HG02642 (cell line): ENCODE measurements at regions not wholly inside any gene's neighbourhood (a gene's known extent, or its start where the extent isn't known, plus 50 kb on each side); places are given as distances from the start of the nearest gene placed in this dataset.
"Not testable (repeated sequence)": the region's sequence is repeated elsewhere in the genome, so short reads cannot be mapped to it uniquely, and the experiment has no call there.

Experiments used
- ATAC-seq: cut with Tn5 transposase; IDR thresholded peaks from one replicate; pipeline ENCODE4 v1.9.1; 2021; ENCODE audit warnings: mild to moderate bottlenecking; ENCODE audit not compliant: unreplicated experiment, poor library complexity

GRCh38 chr5:85357309-85357708, 972.6 kb upstream of the EDIL3 start:
- ATAC-seq, result no peak

GRCh38 chr5:85375525-85375924, 990.8 kb upstream of the EDIL3 start:
- ATAC-seq, result no peak

GRCh38 chr5:85388770-85389169, 1004.1 kb upstream of the EDIL3 start:
- ATAC-seq, result no peak

GRCh38 chr5:85392309-85392708, 1007.6 kb upstream of the EDIL3 start:
- ATAC-seq, result not testable (repeated sequence)

GRCh38 chr5:85395526-85395925, 1010.8 kb upstream of the EDIL3 start:
- ATAC-seq, result no peak

GRCh38 chr5:85397451-85397850, 1012.8 kb upstream of the EDIL3 start:
- ATAC-seq, result no peak

GRCh38 chr5:85428426-85428934, 1043.8 kb upstream of the EDIL3 start:
- no peak for ATAC-seq

GRCh38 chr5:85431726-85432125, 1047.0 kb upstream of the EDIL3 start:
- not testable (repeated sequence) for ATAC-seq

GRCh38 chr5:85441156-85441555, 1056.5 kb upstream of the EDIL3 start:
- ATAC-seq, result no peak

- no peak for ATAC-seq
Measured at GRCh38 chr5:85441853-85442252, 1057.2 kb upstream of the EDIL3 start.

GRCh38 chr5:85452322-85453025, 1067.8 kb upstream of the EDIL3 start:
- ATAC-seq, result no peak

- no peak for ATAC-seq
Measured at GRCh38 chr5:85453026-85453349, 1068.3 kb upstream of the EDIL3 start.

GRCh38 chr5:85458319-85458718, 1073.6 kb upstream of the EDIL3 start:
- no peak for ATAC-seq

- ATAC-seq, result no peak
Measured at GRCh38 chr5:85462957-85463356, 1078.3 kb upstream of the EDIL3 start.

- no peak for ATAC-seq
Measured at GRCh38 chr5:85466423-85466822, 1081.7 kb upstream of the EDIL3 start.

GRCh38 chr5:85472749-85473148, 1088.1 kb upstream of the EDIL3 start:
- no peak for ATAC-seq

GRCh38 chr5:85475151-85475550, 1090.5 kb upstream of the EDIL3 start:
- ATAC-seq, result not testable (repeated sequence)

- no peak for ATAC-seq
Measured at GRCh38 chr5:85476617-85477016, 1091.9 kb upstream of the EDIL3 start.

GRCh38 chr5:85479849-85480248, 1095.2 kb upstream of the EDIL3 start:
- ATAC-seq, result no peak

GRCh38 chr5:85484982-85485574, 1100.4 kb upstream of the EDIL3 start:
- ATAC-seq, result no peak

GRCh38 chr5:85488295-85488694, 1103.6 kb upstream of the EDIL3 start:
- ATAC-seq, result no peak

GRCh38 chr5:85500869-85501268, 1116.2 kb upstream of the EDIL3 start:
- no peak for ATAC-seq
